Adipocyte (in vitro differentiated cells): ENCODE measurements at regions not wholly inside any gene's neighbourhood (a gene's known extent, or its start where the extent isn't known, plus 50 kb on each side); places are given as distances from the start of the nearest gene placed in this dataset.

Source experiments
- DNase-seq: peaks from one replicate; pipeline ENCODE4 v3.0.0-alpha.2; 2015; ENCODE audit warnings: low read depth
- H3K27me3 ChIP-seq: replicated peaks from 2 replicates; pipeline ENCODE4 v1.7.0; 2013; ENCODE audit warnings: mild to moderate bottlenecking, low read length, moderate library complexity; ENCODE audit not compliant: control insufficient read depth, insufficient read depth
- H3K36me3 ChIP-seq: 2 replicates; pipeline ENCODE4 v1.7.0; 2013; ENCODE audit warnings: low read length, mild to moderate bottlenecking, moderate library complexity; ENCODE audit not compliant: control insufficient read depth, insufficient read depth, severe bottlenecking
- H3K4me1 ChIP-seq: 2 replicates; pipeline ENCODE4 v1.7.0; 2013; ENCODE audit warnings: mild to moderate bottlenecking, low read length, moderate library complexity; ENCODE audit not compliant: control insufficient read depth, insufficient read depth
- H3K4me3 ChIP-seq: 2 replicates; pipeline ENCODE4 v1.7.0; 2013; ENCODE audit warnings: mild to moderate bottlenecking, low read length, moderate library complexity
- H3K9ac ChIP-seq: 2 replicates; pipeline ENCODE4 v1.7.0; 2013; ENCODE audit warnings: mild to moderate bottlenecking, low read length, moderate library complexity
- H3K9me3 ChIP-seq: 2 replicates; pipeline ENCODE4 v1.7.0; 2013; ENCODE audit warnings: mild to moderate bottlenecking, low read length, moderate library complexity; ENCODE audit not compliant: control insufficient read depth

GRCh38 chrX:100512471-100512870, 72.3 kb upstream of the TNMD start:
- no peaks in the 10 kb centered on the region for H3K9me3 ChIP-seq
- peaks cover 18% of the 10 kb centered on the region for H3K27me3 ChIP-seq
- DNase-seq: peak; percentile 56
- no peak overlapping the region for H3K4me3 ChIP-seq
- H3K36me3 ChIP-seq: no peaks in the 10 kb centered on the region
- no peaks in the 10 kb centered on the region for H3K4me1 ChIP-seq
- no peak overlapping the region for H3K9ac ChIP-seq

GRCh38 chrX:100494646-100495370, 84.7 kb upstream of the PCDH19 start:
- H3K9ac ChIP-seq: no peak overlapping the region
- H3K27me3 ChIP-seq: peaks cover 23% of the 10 kb centered on the region
- H3K9me3 ChIP-seq: peaks cover 15% of the 10 kb centered on the region
- H3K36me3 ChIP-seq: no peaks in the 10 kb centered on the region
- H3K4me3 ChIP-seq: no peak overlapping the region
- no peak for DNase-seq
- peaks cover 3% of the 10 kb centered on the region for H3K4me1 ChIP-seq

GRCh38 chrX:100491174-100491573, 81.1 kb upstream of the PCDH19 start:
- Histone ChIP-seq H3K4me1 (no peaks in the 10 kb centered on the region), H3K9me3 (no peaks in the 10 kb centered on the region), H3K9ac (no peak overlapping the region), H3K4me3 (no peak overlapping the region), H3K36me3 (no peaks in the 10 kb centered on the region), H3K27me3 (peaks cover 45% of the 10 kb centered on the region)
- no peak for DNase-seq

GRCh38 chrX:100487795-100488194, 77.7 kb upstream of the PCDH19 start:
- Histone ChIP-seq H3K4me3 (no peak overlapping the region), H3K27me3 (peaks cover 35% of the 10 kb centered on the region), H3K9me3 (no peaks in the 10 kb centered on the region), H3K4me1 (no peaks in the 10 kb centered on the region), H3K9ac (no peak overlapping the region), H3K36me3 (no peaks in the 10 kb centered on the region)
- no peak for DNase-seq

- Histone ChIP-seq H3K9me3 (no peaks in the 10 kb centered on the region), H3K4me1 (no peaks in the 10 kb centered on the region), H3K27me3 (peaks cover 34% of the 10 kb centered on the region), H3K9ac (no peak overlapping the region), H3K36me3 (no peaks in the 10 kb centered on the region), H3K4me3 (no peak overlapping the region)
- no peak for DNase-seq
Measured at GRCh38 chrX:100484971-100485370, 74.9 kb upstream of the PCDH19 start.

- H3K27me3 ChIP-seq: peaks cover 14% of the 10 kb centered on the region
- no peak overlapping the region for H3K4me3 ChIP-seq
- H3K36me3 ChIP-seq: no peaks in the 10 kb centered on the region
- H3K9ac ChIP-seq: no peak overlapping the region
- H3K9me3 ChIP-seq: no peaks in the 10 kb centered on the region
- H3K4me1 ChIP-seq: peaks cover 18% of the 10 kb centered on the region
- DNase-seq: no peak
Measured at GRCh38 chrX:100479329-100479728, 69.3 kb upstream of the PCDH19 start.

- H3K36me3 ChIP-seq: no peaks in the 10 kb centered on the region
- H3K4me1 ChIP-seq: peaks cover 18% of the 10 kb centered on the region
- peaks cover 14% of the 10 kb centered on the region for H3K27me3 ChIP-seq
- H3K9me3 ChIP-seq: no peaks in the 10 kb centered on the region
- H3K4me3 ChIP-seq: no peak overlapping the region
- DNase-seq: no peak
- no peak overlapping the region for H3K9ac ChIP-seq
Measured at GRCh38 chrX:100478714-100479306, 68.7 kb upstream of the PCDH19 start.

GRCh38 chrX:100477958-100478357, 67.9 kb upstream of the PCDH19 start:
- H3K9me3 ChIP-seq: no peaks in the 10 kb centered on the region
- H3K4me3 ChIP-seq: peak overlapping the region; percentile 40
- H3K27me3 ChIP-seq: peaks cover 14% of the 10 kb centered on the region
- DNase-seq: no peak
- no peaks in the 10 kb centered on the region for H3K36me3 ChIP-seq
- H3K4me1 ChIP-seq: peaks cover 18% of the 10 kb centered on the region
- no peak overlapping the region for H3K9ac ChIP-seq

GRCh38 chrX:100477467-100477866, 67.4 kb upstream of the PCDH19 start:
- no peak for DNase-seq
- Histone ChIP-seq H3K9ac (no peak overlapping the region), H3K27me3 (peaks cover 18% of the 10 kb centered on the region), H3K9me3 (no peaks in the 10 kb centered on the region), H3K4me3 (no peak overlapping the region), H3K36me3 (no peaks in the 10 kb centered on the region), H3K4me1 (peaks cover 18% of the 10 kb centered on the region)
